HG02884 (cell line): ENCODE measurements at regions not wholly inside any gene's neighbourhood (a gene's known extent, or its start where the extent isn't known, plus 50 kb on each side); places are given as distances from the start of the nearest gene placed in this dataset.

ENCODE experiments used
- ATAC-seq: cut with Tn5 transposase; IDR thresholded peaks from one replicate; pipeline ENCODE4 v1.9.1; 2021; ENCODE audit warnings: mild to moderate bottlenecking, moderate library complexity; ENCODE audit not compliant: unreplicated experiment

GRCh38 chr5:3943859-3944258 lies 348.2 kb downstream of the IRX1 start:
- no peak for ATAC-seq

DNA sequence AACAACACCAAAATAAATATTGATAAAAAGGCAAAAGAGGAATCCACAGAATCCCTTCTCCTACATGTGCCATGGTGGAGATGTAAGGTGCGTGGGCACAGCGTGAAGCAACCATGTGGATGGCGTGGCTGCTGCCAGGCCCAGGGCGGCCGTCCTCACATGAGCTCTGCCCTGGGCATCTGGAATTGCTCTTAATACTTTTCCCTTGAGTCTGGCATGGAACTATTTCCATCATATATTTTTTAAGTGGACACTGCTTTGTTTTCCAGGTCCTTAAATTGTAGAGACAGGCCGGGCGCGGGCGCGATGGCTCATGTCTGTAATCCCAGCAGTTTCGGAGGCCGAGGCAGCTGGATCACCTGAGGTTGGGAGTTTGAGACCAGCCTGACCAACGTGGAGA lies 349.3 kb downstream of the IRX1 start:
- ATAC-seq: no peak

DNA sequence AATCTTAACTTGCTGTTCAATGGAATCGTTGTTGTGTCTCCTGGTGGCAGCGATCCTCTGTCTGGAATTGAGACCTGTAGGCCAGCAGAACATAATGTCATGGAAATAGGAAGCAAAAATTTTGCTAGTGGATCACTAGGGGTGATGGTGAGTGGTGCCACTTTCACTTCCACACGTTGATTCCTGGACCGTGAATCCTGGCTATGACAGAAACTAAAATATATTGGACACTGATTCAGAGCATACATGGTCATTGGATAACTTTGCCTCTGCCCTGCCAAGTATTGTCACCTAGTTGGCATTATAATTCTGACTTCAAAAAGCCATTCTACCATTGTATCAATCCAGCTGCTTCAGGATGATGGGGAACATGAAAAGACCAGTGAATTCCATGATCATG lies 353.2 kb downstream of the IRX1 start:
- no peak for ATAC-seq

- ATAC-seq: no peak
Observed at GRCh38 chr5:3954199-3954598, 358.6 kb downstream of the IRX1 start.

- no peak for ATAC-seq
Observed at GRCh38 chr5:3954633-3955032, 359.0 kb downstream of the IRX1 start.

DNA sequence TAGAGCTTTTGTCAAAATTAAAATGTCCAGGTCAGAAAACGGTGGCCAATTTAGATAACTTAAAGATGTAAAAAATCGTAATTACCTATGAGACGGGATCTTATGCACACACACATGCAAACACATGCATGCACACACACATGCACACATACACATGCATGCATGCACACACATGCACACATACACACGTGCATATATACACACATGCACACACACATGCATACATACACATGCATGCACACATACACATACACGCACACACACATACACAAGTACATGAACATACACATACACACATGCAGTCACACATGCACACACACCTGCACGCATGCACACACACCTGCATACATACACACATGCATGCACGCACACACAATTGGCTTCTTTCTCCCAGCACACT lies 362.0 kb downstream of the IRX1 start:
- ATAC-seq: no peak

DNA sequence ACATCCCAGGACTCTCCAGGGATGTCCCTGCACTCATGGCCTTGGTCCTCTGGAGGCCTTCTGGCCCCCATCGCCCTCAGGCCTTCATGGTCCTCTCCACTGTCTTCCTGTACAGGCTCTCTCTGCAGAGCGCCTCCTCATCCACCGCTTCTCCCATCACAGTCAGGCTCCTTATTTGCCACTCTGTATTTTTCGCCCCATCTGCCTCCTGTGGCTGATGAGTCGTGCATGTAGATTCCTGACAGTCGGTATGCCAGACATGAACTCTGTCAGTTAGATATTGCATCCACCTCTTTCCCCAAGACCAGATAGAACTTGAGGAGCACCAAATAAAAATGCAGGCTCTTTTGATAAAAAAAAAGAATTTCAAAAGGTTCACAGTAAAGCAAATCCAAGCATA lies 362.8 kb downstream of the IRX1 start:
- ATAC-seq: no peak

- ATAC-seq: no peak
Observed at GRCh38 chr5:3962113-3962512, 366.5 kb downstream of the IRX1 start.

- no peak for ATAC-seq
Observed at GRCh38 chr5:3963652-3964051, 368.0 kb downstream of the IRX1 start.

- no peak for ATAC-seq
Observed at GRCh38 chr5:3980156-3980555, 384.5 kb downstream of the IRX1 start.

DNA sequence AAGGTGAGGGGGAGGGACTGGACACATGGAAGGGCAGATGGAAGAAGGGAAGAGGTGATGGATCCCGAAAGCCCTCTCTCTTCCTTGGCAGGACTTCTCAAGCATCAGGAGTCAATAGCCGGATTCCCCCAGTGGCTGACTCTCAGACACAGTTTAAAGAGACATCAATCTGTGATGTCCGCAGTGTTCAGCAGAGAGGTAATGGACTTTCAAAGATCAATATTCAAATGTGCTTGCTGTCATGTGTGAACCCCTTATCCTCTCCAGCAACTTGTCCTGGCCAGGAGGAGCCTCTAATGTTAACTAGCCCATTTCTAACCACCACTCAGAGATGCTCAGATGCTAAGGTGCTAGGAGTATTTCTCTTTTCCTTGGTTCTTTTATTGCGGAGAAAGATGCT lies 392.2 kb downstream of the IRX1 start:
- no peak for ATAC-seq

GRCh38 chr5:3993856-3994473 lies 398.3 kb downstream of the IRX1 start:
- no peak for ATAC-seq

- ATAC-seq: no peak
Observed at GRCh38 chr5:3994628-3995027, 399.0 kb downstream of the IRX1 start.

GRCh38 chr5:3995954-3996619 lies 400.5 kb downstream of the IRX1 start:
- no peak for ATAC-seq

DNA sequence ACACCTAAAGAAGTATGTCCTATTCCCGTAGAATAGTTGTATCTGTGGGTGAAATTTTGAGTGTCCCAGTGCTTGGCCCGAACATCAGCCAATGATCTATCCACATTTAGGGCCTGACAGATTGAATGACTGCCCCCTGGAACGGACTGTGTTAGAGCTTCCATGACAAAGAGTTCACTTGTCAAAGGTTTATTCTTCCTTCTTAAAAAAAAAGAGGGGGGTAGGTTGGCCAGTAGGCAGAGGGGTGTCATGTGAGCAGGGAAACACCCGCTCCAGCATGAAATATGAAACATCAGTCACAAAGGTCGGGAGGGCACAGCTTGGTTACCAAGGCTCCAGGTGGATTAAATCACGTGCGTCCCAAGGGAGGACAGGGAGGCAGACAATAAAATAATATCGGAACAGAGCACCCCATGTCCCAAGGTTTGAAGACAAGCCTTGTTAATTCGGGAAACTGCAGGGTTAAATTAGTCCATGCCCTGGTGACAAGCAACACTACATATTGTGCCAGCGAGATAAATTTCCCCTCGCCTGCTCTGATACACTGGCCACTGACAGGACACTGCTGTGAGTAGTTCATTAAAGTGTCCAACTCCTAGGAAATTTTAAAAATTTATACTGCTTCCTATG lies 401.2 kb downstream of the IRX1 start:
- ATAC-seq: no peak

DNA sequence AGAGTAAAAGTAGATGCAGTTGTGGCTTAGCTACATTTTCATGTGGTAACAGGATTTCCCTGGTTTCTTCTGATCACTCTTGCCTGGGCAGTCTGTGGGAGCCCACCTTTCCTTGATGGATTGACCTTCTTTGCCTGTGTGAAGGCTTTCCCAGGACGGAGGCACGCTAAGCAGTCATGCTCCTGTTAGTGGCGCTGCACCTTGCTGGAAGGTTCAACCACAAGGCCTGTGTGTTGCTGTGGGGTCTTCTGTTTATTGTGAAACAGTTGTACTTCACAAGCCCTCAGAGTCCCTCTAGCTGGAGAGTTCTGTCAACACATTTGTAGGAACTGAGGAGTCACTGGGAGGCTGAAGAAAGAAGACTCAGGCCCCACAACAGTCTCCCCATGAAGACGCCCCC lies 402.0 kb downstream of the IRX1 start:
- ATAC-seq: no peak

DNA sequence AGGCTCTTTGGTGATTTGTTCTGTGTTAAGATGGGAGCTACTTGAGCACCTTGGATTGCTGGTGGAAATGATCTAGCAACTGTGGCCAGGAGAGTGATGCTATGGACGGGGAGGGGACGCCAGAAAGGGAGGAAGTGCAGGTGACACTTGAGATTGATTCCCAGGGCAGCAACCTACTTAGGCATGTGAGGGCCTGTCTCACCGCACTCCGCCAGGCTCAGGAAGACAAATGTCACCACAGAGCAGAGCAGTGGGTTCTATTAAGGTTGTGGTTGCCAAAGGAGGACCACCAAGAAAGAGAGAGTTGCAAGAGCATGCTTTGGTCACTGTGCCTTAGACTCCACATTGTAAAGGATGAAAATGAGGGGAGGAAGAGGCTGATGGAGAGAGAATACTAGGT lies 404.3 kb downstream of the IRX1 start:
- ATAC-seq: no peak

DNA sequence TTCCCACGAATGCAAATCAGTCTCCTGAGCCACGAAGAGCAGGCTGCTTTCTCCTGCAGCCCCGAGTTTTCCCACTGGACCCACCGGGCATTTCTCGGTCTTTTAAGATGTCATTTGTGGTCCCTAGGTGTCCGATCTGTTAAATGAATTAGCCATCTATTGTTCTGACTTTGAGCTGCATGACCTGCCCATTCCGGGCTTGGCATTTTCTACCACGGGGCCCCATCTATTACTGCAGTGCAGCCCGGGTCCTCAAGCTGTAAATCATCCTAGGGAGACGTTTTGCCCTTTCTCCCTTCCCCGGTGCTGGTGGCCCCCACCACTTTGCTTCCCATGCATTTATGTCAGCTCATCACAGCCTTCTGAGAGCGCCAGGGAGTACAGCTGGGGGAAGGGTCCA lies 405.4 kb downstream of the IRX1 start:
- ATAC-seq: no peak

DNA sequence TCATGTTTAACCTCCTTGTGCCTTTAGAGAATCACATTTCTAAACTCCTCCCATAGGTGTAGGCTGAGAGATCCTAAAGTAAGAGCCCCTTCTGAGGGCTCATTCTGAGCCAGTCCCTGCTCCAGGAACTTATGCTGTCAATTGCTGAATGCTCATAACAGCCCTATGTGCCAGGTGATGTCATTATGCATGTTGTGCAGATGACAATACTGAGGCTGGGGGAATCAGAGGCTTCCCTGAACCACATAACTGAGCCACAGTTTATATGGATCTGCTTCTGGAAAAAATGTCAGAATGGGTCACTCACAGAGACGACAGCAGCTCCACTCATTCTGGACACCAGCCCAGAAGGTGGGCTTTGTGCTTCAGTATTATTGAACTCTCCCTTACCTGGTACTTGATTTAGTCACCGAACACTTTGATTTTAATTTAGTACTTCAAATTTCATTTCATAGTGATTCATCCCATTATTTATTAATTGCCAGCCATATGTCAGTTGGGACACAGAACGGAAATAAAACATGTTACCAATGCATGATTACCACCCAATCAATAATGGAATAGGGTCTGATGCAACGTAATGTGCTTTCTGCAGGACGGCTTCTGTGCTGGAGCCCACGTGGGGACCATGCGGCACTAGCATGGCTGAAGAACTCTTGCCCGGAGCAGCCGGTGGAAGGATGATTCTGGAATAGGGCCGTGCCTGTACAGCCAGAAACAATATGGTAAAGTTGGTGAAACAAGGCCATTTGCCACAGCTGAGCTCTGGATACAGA lies 406.3 kb downstream of the IRX1 start:
- no peak for ATAC-seq

GRCh38 chr5:4005335-4005734 lies 409.7 kb downstream of the IRX1 start:
- ATAC-seq: no peak

DNA sequence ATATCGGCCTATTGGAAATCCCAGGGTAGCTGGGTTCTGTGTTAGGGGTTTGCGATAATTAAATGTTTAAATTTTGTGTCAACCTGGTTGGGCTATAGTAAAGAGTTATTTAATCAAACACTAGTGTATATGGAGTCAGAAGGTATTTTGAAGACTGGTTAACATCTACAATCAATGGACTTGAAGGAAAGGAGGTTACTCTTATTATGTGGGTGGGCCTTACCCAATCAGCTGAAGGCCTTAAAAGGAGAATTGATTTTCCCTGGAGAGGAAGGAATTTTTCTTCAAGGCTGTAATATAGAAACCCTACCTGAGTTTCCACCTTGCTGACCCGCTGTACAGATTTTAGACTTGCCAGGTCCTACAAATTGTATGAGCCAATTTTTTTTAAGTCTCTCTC lies 411.4 kb downstream of the IRX1 start:
- no peak for ATAC-seq

DNA sequence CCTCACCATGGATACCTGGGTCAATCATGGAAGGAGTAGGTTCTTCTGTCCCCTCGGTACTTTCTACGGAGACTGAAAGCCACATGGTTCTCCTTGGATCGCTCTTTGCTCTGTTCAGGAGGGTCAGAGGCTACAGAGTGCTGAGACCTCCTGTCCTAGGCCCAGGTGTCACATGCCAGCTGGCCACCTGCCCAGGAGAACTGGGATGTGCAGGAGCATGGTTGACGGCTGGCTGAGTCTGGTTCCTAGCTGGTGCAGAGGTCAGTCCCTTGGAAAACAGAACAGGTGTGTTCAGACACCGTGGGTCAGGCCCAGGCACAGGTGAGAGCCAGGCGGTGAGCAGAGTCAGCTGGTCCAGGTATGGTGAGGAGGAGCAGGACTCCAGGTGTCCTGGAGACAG lies 416.3 kb downstream of the IRX1 start:
- no peak for ATAC-seq
